ENCODE measurements at regions not wholly inside any gene's neighbourhood (a gene's known extent, or its start where the extent isn't known, plus 50 kb on each side); places are given as distances from the start of the nearest gene placed in this dataset.

DNA sequence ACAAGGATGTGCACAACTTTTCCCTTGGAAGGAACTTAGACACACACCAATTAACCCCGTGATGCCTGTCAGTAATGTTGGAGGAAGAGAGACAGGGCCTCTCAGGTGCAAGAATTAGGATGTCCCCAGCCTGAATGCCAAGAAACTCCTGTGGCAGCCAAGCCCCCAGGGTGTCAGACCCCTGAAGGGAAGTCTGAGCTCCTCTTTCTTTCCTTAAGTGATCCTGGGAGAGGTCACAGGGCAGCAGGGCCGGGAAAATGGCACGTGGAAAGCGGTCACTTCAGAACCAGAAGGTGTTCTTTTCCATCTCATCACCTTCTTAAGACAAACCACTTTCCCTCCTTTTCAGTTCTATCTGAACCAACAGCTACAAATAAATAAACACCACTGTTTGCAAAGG, 185.9 kb downstream of the ANAPC1 start:
- no peak overlapping the region for H3K14ac ChIP-seq (ENCODE audit: low read length in 2 of 2)
- H3K9ac ChIP-seq (ENCODE audit: low read length), result no peak overlapping the region
- H4K8ac ChIP-seq (ENCODE audit: low read length), result peak overlapping the region; percentile 27
- H3K4me2 ChIP-seq (ENCODE audit: low read length, poor library complexity, severe bottlenecking), result no peak overlapping the region
- no peak overlapping the region for H3K4me3 ChIP-seq (ENCODE audit: insufficient read depth in 1 of 2, low read depth in 1 of 2, low read length in 2 of 2)
- no peak overlapping the region for H3K23ac ChIP-seq (ENCODE audit: low read length in 2 of 2)
- peak overlapping the region; percentile 70 for H4K91ac ChIP-seq (ENCODE audit: low read length)
- peak overlapping the region; percentile 5 to 68 for H3K4ac ChIP-seq (ENCODE audit: low read depth in 1 of 2, low read length in 2 of 2)
- DNase-seq, result no peak
- H3K4me1 ChIP-seq (ENCODE audit: control insufficient read depth, insufficient read depth, low read depth, low read length), result peaks cover 19% of the 10 kb centered on the region
- H3K79me1 ChIP-seq (replicated peaks; ENCODE audit: low read length, poor library complexity, severe bottlenecking), result peaks cover 3% of the 10 kb centered on the region
- H2BK15ac ChIP-seq (ENCODE audit: low read depth, poor library complexity, severe bottlenecking), result peak overlapping the region; percentile 26
- H3K9me3 ChIP-seq (ENCODE audit: control insufficient read depth, low read length), result peaks cover 4% of the 10 kb centered on the region
- peak overlapping the region; percentile 16 to 96 for H3K18ac ChIP-seq (ENCODE audit: low read depth in 1 of 2, low read length in 2 of 2)
- 84% methylated on average over 4 of the region's 4 CpGs for WGBS
- H3K27ac ChIP-seq (ENCODE audit: low read length, poor library complexity, severe bottlenecking), result peak overlapping the region; percentile 2
- H2AFZ ChIP-seq (ENCODE audit: low read depth, low read length), result no peak overlapping the region
- H2BK5ac ChIP-seq (ENCODE audit: low read depth, low read length, poor library complexity, severe bottlenecking), result peak overlapping the region; percentile 89
- H2BK120ac ChIP-seq (ENCODE audit: low read depth, low read length), result peak overlapping the region; percentile 91
- no peaks in the 10 kb centered on the region for H3K27me3 ChIP-seq (ENCODE audit: control insufficient read depth in 1 of 2, insufficient read depth in 1 of 2, low read length in 2 of 2)
- no peaks in the 10 kb centered on the region for H3K36me3 ChIP-seq (ENCODE audit: control insufficient read depth in 1 of 2, insufficient read depth in 2 of 2, low read depth in 1 of 2, low read length in 2 of 2)
- peak overlapping the region; percentile 78 for H2AK5ac ChIP-seq (ENCODE audit: low read length, severe bottlenecking)
- peak overlapping the region; percentile 96 to 98 for H2BK12ac ChIP-seq (ENCODE audit: low read length in 2 of 2)

DNA sequence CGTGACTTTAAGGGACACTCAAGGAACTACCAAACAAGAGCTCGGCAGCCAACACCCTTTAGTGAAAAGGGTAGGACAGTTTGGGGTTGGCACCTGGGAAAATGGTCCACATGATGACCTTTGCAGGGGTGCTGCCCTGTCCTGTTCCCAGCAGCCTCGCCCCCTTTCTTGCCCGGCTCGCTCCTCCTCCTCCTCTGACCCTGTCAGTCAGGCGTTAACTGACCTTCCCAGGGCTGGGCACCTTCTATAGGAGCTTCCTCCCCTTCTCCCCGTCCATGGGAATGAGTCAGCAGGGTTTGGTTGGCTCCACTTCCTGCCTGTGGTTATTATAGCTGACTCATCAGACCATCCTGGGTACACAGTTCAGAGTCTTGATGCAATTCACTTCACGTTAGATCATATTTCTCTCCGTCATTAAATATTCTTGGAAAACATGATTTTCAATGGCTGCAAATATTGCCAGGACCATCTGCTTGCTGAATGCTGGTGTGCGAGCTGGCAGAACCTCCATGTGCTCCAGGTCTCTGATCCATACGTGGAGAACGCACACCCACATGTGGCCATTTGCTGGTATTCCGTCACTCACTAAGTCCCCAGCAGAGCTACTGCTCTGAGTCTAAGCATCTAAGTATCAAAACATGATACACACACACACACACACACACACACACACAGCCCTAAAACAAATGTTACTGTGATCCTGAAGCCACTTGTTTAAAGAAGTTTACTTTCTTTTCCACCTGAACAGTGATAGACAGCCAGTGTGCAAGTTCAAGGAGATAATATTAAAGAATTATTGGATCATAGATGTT, 185.0 kb downstream of the ANAPC1 start:
- H3K23ac ChIP-seq (ENCODE audit: low read length in 2 of 2), result no peak overlapping the region
- H3K9me3 ChIP-seq (ENCODE audit: control insufficient read depth, low read length), result peaks cover 4% of the 10 kb centered on the region
- H3K4me3 ChIP-seq (ENCODE audit: insufficient read depth in 1 of 2, low read depth in 1 of 2, low read length in 2 of 2), result no peak overlapping the region
- no peak overlapping the region for H2BK15ac ChIP-seq (ENCODE audit: low read depth, poor library complexity, severe bottlenecking)
- peak overlapping the region; percentile 60 for H3K4me2 ChIP-seq (ENCODE audit: low read length, poor library complexity, severe bottlenecking)
- H2BK12ac ChIP-seq (ENCODE audit: low read length in 2 of 2), result peak overlapping the region in 1 of 2 experiments; percentile 76
- peak overlapping the region; percentile 24 for H2BK5ac ChIP-seq (ENCODE audit: low read depth, low read length, poor library complexity, severe bottlenecking)
- peak overlapping the region in 1 of 2 experiments; percentile 47 for H3K4ac ChIP-seq (ENCODE audit: low read depth in 1 of 2, low read length in 2 of 2)
- H3K18ac ChIP-seq (ENCODE audit: low read depth in 1 of 2, low read length in 2 of 2), result peak overlapping the region; percentile 5 to 88
- no peak overlapping the region for H3K14ac ChIP-seq (ENCODE audit: low read length in 2 of 2)
- peak overlapping the region; percentile 51 for H3K9ac ChIP-seq (ENCODE audit: low read length)
- peak overlapping the region; percentile 55 for H4K91ac ChIP-seq (ENCODE audit: low read length)
- H3K27ac ChIP-seq (ENCODE audit: low read length, poor library complexity, severe bottlenecking), result peak overlapping the region; percentile 95
- H2AK5ac ChIP-seq (ENCODE audit: low read length, severe bottlenecking), result no peak overlapping the region
- H3K27me3 ChIP-seq (ENCODE audit: control insufficient read depth in 1 of 2, insufficient read depth in 1 of 2, low read length in 2 of 2), result no peaks in the 10 kb centered on the region
- peak overlapping the region; percentile 65 for H2BK120ac ChIP-seq (ENCODE audit: low read depth, low read length)
- peaks cover 3% of the 10 kb centered on the region for H3K79me1 ChIP-seq (replicated peaks; ENCODE audit: low read length, poor library complexity, severe bottlenecking)
- DNase-seq, result peak; percentile 98
- H3K36me3 ChIP-seq (ENCODE audit: control insufficient read depth in 1 of 2, insufficient read depth in 2 of 2, low read depth in 1 of 2, low read length in 2 of 2), result no peaks in the 10 kb centered on the region
- H3K4me1 ChIP-seq (ENCODE audit: control insufficient read depth, insufficient read depth, low read depth, low read length), result peaks cover 26% of the 10 kb centered on the region
- 12% methylated on average over 13 of the region's 13 CpGs for WGBS
- peak overlapping the region; percentile 59 for H4K8ac ChIP-seq (ENCODE audit: low read length)
- peak overlapping the region; percentile 60 for H2AFZ ChIP-seq (ENCODE audit: low read depth, low read length)

DNA sequence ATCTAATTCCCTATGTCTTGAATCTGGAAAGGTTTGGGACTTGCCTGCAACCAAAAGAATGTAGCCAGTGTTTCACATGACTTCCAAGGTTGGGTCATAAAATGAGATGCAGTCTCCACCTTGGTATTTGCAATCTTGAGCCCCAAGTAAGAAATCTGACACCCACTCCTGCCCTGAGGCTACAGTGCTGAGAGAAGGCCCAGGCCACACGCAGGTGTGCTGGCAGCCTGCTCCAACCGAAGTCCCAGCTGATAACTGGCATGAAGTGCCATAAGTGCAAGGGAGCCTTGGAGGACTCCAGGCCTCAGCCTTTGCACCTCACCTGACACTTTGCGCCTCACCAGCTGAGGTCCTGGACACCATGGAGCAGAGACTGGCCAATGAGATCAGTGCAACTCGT, 182.7 kb downstream of the ANAPC1 start:
- no peaks in the 10 kb centered on the region for H3K27me3 ChIP-seq (ENCODE audit: control insufficient read depth in 1 of 2, insufficient read depth in 1 of 2, low read length in 2 of 2)
- peak overlapping the region in 1 of 2 experiments; percentile 83 for H2BK12ac ChIP-seq (ENCODE audit: low read length in 2 of 2)
- H3K27ac ChIP-seq (ENCODE audit: low read length, poor library complexity, severe bottlenecking), result no peak overlapping the region
- H3K36me3 ChIP-seq (ENCODE audit: control insufficient read depth in 1 of 2, insufficient read depth in 2 of 2, low read depth in 1 of 2, low read length in 2 of 2), result no peaks in the 10 kb centered on the region
- DNase-seq, result no peak
- H3K23ac ChIP-seq (ENCODE audit: low read length in 2 of 2), result no peak overlapping the region
- H4K8ac ChIP-seq (ENCODE audit: low read length), result no peak overlapping the region
- no peak overlapping the region for H4K91ac ChIP-seq (ENCODE audit: low read length)
- H2AFZ ChIP-seq (ENCODE audit: low read depth, low read length), result no peak overlapping the region
- no peak overlapping the region for H2BK5ac ChIP-seq (ENCODE audit: low read depth, low read length, poor library complexity, severe bottlenecking)
- no peaks in the 10 kb centered on the region for H3K9me3 ChIP-seq (ENCODE audit: control insufficient read depth, low read length)
- H3K4me2 ChIP-seq (ENCODE audit: low read length, poor library complexity, severe bottlenecking), result no peak overlapping the region
- H3K4me1 ChIP-seq (ENCODE audit: control insufficient read depth, insufficient read depth, low read depth, low read length), result peaks cover 42% of the 10 kb centered on the region
- H3K4ac ChIP-seq (ENCODE audit: low read depth in 1 of 2, low read length in 2 of 2), result no peak overlapping the region
- no peak overlapping the region for H2BK15ac ChIP-seq (ENCODE audit: low read depth, poor library complexity, severe bottlenecking)
- peak overlapping the region; percentile 1 for H2AK5ac ChIP-seq (ENCODE audit: low read length, severe bottlenecking)
- H3K79me1 ChIP-seq (replicated peaks; ENCODE audit: low read length, poor library complexity, severe bottlenecking), result peaks cover 3% of the 10 kb centered on the region
- no peak overlapping the region for H3K9ac ChIP-seq (ENCODE audit: low read length)
- no peak overlapping the region for H3K18ac ChIP-seq (ENCODE audit: low read depth in 1 of 2, low read length in 2 of 2)
- no peak overlapping the region for H3K4me3 ChIP-seq (ENCODE audit: insufficient read depth in 1 of 2, low read depth in 1 of 2, low read length in 2 of 2)
- no peak overlapping the region for H3K14ac ChIP-seq (ENCODE audit: low read length in 2 of 2)
- H2BK120ac ChIP-seq (ENCODE audit: low read depth, low read length), result no peak overlapping the region
- whole genome bisulfite sequencing, result 92% methylated on average over 4 of the region's 4 CpGs

DNA sequence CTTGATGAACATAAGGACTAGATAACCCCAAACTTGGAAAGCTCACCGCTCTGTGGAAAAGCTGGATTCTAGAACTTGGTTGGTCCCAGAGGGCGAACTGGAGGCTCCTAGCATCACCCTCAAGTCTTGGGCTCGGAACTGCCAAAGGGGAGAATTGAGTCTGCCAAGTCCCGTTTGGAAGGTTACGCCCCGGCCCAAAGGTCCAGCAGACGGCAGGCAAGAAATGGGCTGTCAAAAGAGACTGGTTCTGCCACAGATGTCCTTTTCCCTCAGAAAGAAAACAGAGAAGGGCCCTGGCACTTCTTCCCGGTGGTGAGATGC, 182.2 kb downstream of the ANAPC1 start:
- peaks cover 47% of the 10 kb centered on the region for H3K4me1 ChIP-seq (ENCODE audit: control insufficient read depth, insufficient read depth, low read depth, low read length)
- no peak overlapping the region for H3K27ac ChIP-seq (ENCODE audit: low read length, poor library complexity, severe bottlenecking)
- no peaks in the 10 kb centered on the region for H3K36me3 ChIP-seq (ENCODE audit: control insufficient read depth in 1 of 2, insufficient read depth in 2 of 2, low read depth in 1 of 2, low read length in 2 of 2)
- no peak overlapping the region for H3K4me2 ChIP-seq (ENCODE audit: low read length, poor library complexity, severe bottlenecking)
- DNase-seq, result no peak
- 98% methylated on average over 8 of the region's 8 CpGs for whole genome bisulfite sequencing
- H2BK120ac ChIP-seq (ENCODE audit: low read depth, low read length), result no peak overlapping the region
- H3K4me3 ChIP-seq (ENCODE audit: insufficient read depth in 1 of 2, low read depth in 1 of 2, low read length in 2 of 2), result no peak overlapping the region
- no peak overlapping the region for H3K23ac ChIP-seq (ENCODE audit: low read length in 2 of 2)
- H3K79me1 ChIP-seq (replicated peaks; ENCODE audit: low read length, poor library complexity, severe bottlenecking), result peaks cover 3% of the 10 kb centered on the region
- H3K4ac ChIP-seq (ENCODE audit: low read depth in 1 of 2, low read length in 2 of 2), result no peak overlapping the region
- H2AFZ ChIP-seq (ENCODE audit: low read depth, low read length), result no peak overlapping the region
- no peak overlapping the region for H3K9ac ChIP-seq (ENCODE audit: low read length)
- H3K14ac ChIP-seq (ENCODE audit: low read length in 2 of 2), result no peak overlapping the region
- no peak overlapping the region for H4K91ac ChIP-seq (ENCODE audit: low read length)
- no peak overlapping the region for H3K18ac ChIP-seq (ENCODE audit: low read depth in 1 of 2, low read length in 2 of 2)
- no peaks in the 10 kb centered on the region for H3K9me3 ChIP-seq (ENCODE audit: control insufficient read depth, low read length)
- peak overlapping the region in 1 of 2 experiments; percentile 1 for H2BK12ac ChIP-seq (ENCODE audit: low read length in 2 of 2)
- peaks cover 0 to 3% of the 10 kb centered on the region in 2 experiments for H3K27me3 ChIP-seq (ENCODE audit: control insufficient read depth in 1 of 2, insufficient read depth in 1 of 2, low read length in 2 of 2)
- peak overlapping the region; percentile 82 for H2AK5ac ChIP-seq (ENCODE audit: low read length, severe bottlenecking)
- no peak overlapping the region for H2BK15ac ChIP-seq (ENCODE audit: low read depth, poor library complexity, severe bottlenecking)
- peak overlapping the region; percentile 54 for H2BK5ac ChIP-seq (ENCODE audit: low read depth, low read length, poor library complexity, severe bottlenecking)
- no peak overlapping the region for H4K8ac ChIP-seq (ENCODE audit: low read length)

All from mesenchymal stem cell (in vitro differentiated cells and primary cell).